CD8-positive, alpha-beta memory T cell (primary cell): ENCODE measurements at regions not wholly inside any gene's neighbourhood (a gene's known extent, or its start where the extent isn't known, plus 50 kb on each side); places are given as distances from the start of the nearest gene placed in this dataset.
A peak's percentile ranks its signal among the peaks of the same experiment; 100 is the strongest.
"Not testable (repeated sequence)": the region's sequence is repeated elsewhere in the genome, so short reads cannot be mapped to it uniquely, and the experiment has no call there.

Experiments used
- CTCF ChIA-PET: fragments of 350-600 bp; sonication (Branson Sonifier 250); formaldehyde crosslinking; loops from one replicate; lab custom pipeline; 2021; ENCODE audit warnings: antibody characterized with exemption; lab: Charles Lee
- POLR2A ChIA-PET: fragments of 350-600 bp; sonication (Branson Sonifier 250); formaldehyde crosslinking; loops from one replicate; lab custom pipeline; 2021; ENCODE audit warnings: antibody characterized with exemption; lab: Charles Lee
- DNase-seq, 5 donors: peaks; one replicate each; pipeline versions ENCODE4 v3.0.0 to v3.0.0-alpha.2; 2020 to 2022; ENCODE audit warnings: mixed read lengths in 1 of 5
- H3K27ac ChIP-seq: one replicate; pipeline ENCODE4 v1.7.0; 2013; ENCODE audit warnings: low read depth, mild to moderate bottlenecking, low read length, moderate library complexity
- H3K27me3 ChIP-seq: 2 replicates; pipeline ENCODE4 v1.7.0; 2013; ENCODE audit warnings: low read length, mild to moderate bottlenecking; ENCODE audit not compliant: insufficient read depth, poor library complexity, severe bottlenecking
- H3K36me3 ChIP-seq: 2 replicates; pipeline ENCODE4 v1.7.0; 2013; ENCODE audit warnings: mild to moderate bottlenecking, low read length, moderate library complexity; ENCODE audit not compliant: insufficient read depth
- H3K4me1 ChIP-seq: 2 replicates; pipeline ENCODE4 v1.7.0; 2013; ENCODE audit warnings: mild to moderate bottlenecking, low read length, moderate library complexity; ENCODE audit not compliant: insufficient read depth
- H3K4me3 ChIP-seq: 2 replicates; pipeline ENCODE4 v1.7.0; 2013; ENCODE audit warnings: mild to moderate bottlenecking, low read length
- H3K9me3 ChIP-seq: 2 replicates; pipeline ENCODE4 v1.7.0; 2013; ENCODE audit warnings: mild to moderate bottlenecking, low read length
- H3K27ac Mint-ChIP-seq, 8 donors: one replicate each; pipeline ENCODE4 v1.8.0; 2020 to 2021; ENCODE audit warnings: mixed read lengths in 8 of 8, mild to moderate bottlenecking in 6 of 8, inconsistent platforms in 3 of 8, moderate library complexity in 3 of 8
- H3K27me3 Mint-ChIP-seq, 2 donors: one replicate each; pipeline ENCODE4 v1.8.0; 2020 to 2021; ENCODE audit warnings: mixed read lengths in 2 of 2, mild to moderate bottlenecking in 1 of 2, moderate library complexity in 1 of 2
- H3K36me3 Mint-ChIP-seq, 3 donors: one replicate each; pipeline ENCODE4 v1.8.0; 2020 to 2021; ENCODE audit warnings: mixed read lengths in 3 of 3, inconsistent platforms in 1 of 3, mild to moderate bottlenecking in 1 of 3
- H3K4me1 Mint-ChIP-seq, 3 donors: one replicate each; pipeline ENCODE4 v1.8.0; 2020 to 2021; ENCODE audit warnings: mixed read lengths in 3 of 3, inconsistent platforms in 1 of 3, mild to moderate bottlenecking in 1 of 3
- H3K4me3 Mint-ChIP-seq, 7 donors: one replicate each; pipeline ENCODE4 v1.8.0; 2020 to 2021; ENCODE audit warnings: mixed read lengths in 7 of 7, mild to moderate bottlenecking in 6 of 7, moderate library complexity in 4 of 7, inconsistent platforms in 2 of 7
- H3K9me3 Mint-ChIP-seq, 5 donors: one replicate each; pipeline ENCODE4 v1.8.0; 2020 to 2022; ENCODE audit warnings: mixed read lengths in 5 of 5, mild to moderate bottlenecking in 3 of 5, moderate library complexity in 2 of 5, inconsistent platforms in 1 of 5

GRCh38 chr3:13746385-13746784 is 133.5 kb downstream of the WNT7A start:
- CTCF ChIA-PET = interaction anchor here (1.1 kb wide), 1 partner anchor 762 kb away, joined by 3 read pairs; no protein-coding TSS in a partner anchor

GRCh38 chr3:13745636-13746035 is 134.2 kb downstream of the WNT7A start:
- Mint-ChIP-seq H3K4me1 (no peaks in the 10 kb centered on the region), H3K27me3 (peaks cover 26 to 64% of the 10 kb centered on the region in 2 donors), H3K4me3 (no peak overlapping the region), H3K27ac (no peak overlapping the region), H3K36me3 (peaks cover 0 to 10% (median 0%) of the 10 kb centered on the region in 3 donors), H3K9me3 (peaks cover 0 to 9% (median 5%) of the 10 kb centered on the region in 5 donors)
- Histone ChIP-seq H3K4me1 (no peaks in the 10 kb centered on the region), H3K9me3 (no peaks in the 10 kb centered on the region), H3K4me3 (no peak overlapping the region), H3K36me3 (no peaks in the 10 kb centered on the region), H3K27ac (no peak overlapping the region), H3K27me3 (peaks cover 5% of the 10 kb centered on the region)
- POLR2A ChIA-PET = no interaction called here
- DNase-seq = no peak
- CTCF ChIA-PET = interaction anchor here (1.1 kb wide), 1 partner anchor 763 kb away, joined by 3 read pairs; no protein-coding TSS in a partner anchor

More at GRCh38 chr3:13746385-13746784, 133.5 kb downstream of the WNT7A start:
- Histone ChIP-seq H3K4me1 (no peaks in the 10 kb centered on the region), H3K27ac (no peak overlapping the region), H3K9me3 (no peaks in the 10 kb centered on the region), H3K4me3 (no peak overlapping the region), H3K36me3 (no peaks in the 10 kb centered on the region), H3K27me3 (peaks cover 1% of the 10 kb centered on the region)
- H3K4me3 Mint-ChIP-seq = no peak overlapping the region
- H3K4me1 Mint-ChIP-seq = no peaks in the 10 kb centered on the region
- H3K27me3 Mint-ChIP-seq = peaks cover 24 to 57% of the 10 kb centered on the region in 2 donors
- POLR2A ChIA-PET = no interaction called here
- H3K9me3 Mint-ChIP-seq = peaks cover 0 to 9% (median 5%) of the 10 kb centered on the region in 5 donors
- peaks cover 0 to 10% (median 0%) of the 10 kb centered on the region in 3 donors for H3K36me3 Mint-ChIP-seq
- no peak overlapping the region for H3K27ac Mint-ChIP-seq
- no peak for DNase-seq

GRCh38 chr3:13740795-13741194 is 139.1 kb downstream of the WNT7A start:
- H3K27me3 Mint-ChIP-seq = peaks cover 19 to 63% of the 10 kb centered on the region in 2 donors
- peaks cover 8% of the 10 kb centered on the region for H3K27me3 ChIP-seq
- H3K27ac Mint-ChIP-seq = no peak overlapping the region
- peaks cover 0 to 10% (median 0%) of the 10 kb centered on the region in 3 donors for H3K36me3 Mint-ChIP-seq
- ChIA-PET CTCF (no interaction called here), POLR2A (no interaction called here)
- no peaks in the 10 kb centered on the region for H3K9me3 ChIP-seq
- H3K36me3 ChIP-seq = no peaks in the 10 kb centered on the region
- H3K4me3 ChIP-seq = no peak overlapping the region
- DNase-seq = no peak
- no peak overlapping the region for H3K4me3 Mint-ChIP-seq
- no peak overlapping the region for H3K27ac ChIP-seq
- H3K4me1 Mint-ChIP-seq = no peaks in the 10 kb centered on the region
- peaks cover 4 to 12% (median 9%) of the 10 kb centered on the region in 5 donors for H3K9me3 Mint-ChIP-seq
- no peaks in the 10 kb centered on the region for H3K4me1 ChIP-seq

- H3K4me1 Mint-ChIP-seq, CTCF ChIA-PET, H3K4me3 ChIP-seq, POLR2A ChIA-PET, H3K27me3 ChIP-seq, H3K4me3 Mint-ChIP-seq, H3K4me1 ChIP-seq, H3K27ac Mint-ChIP-seq, H3K27ac ChIP-seq, DNase-seq, H3K36me3 ChIP-seq, H3K9me3 ChIP-seq: not testable (repeated sequence)
- Mint-ChIP-seq H3K27me3 (peaks cover 47 to 81% of the 10 kb centered on the region in 2 donors), H3K36me3 (peaks cover 0 to 10% (median 0%) of the 10 kb centered on the region in 3 donors), H3K9me3 (peaks cover 15 to 26% (median 23%) of the 10 kb centered on the region in 5 donors)
These were observed 146.1 kb downstream of the WNT7A start for GRCh38 chr3:13733726-13734125.

- Histone ChIP-seq H3K27me3 (no peaks in the 10 kb centered on the region), H3K4me1 (no peaks in the 10 kb centered on the region), H3K36me3 (no peaks in the 10 kb centered on the region), H3K4me3 (no peak overlapping the region), H3K9me3 (no peaks in the 10 kb centered on the region), H3K27ac (no peak overlapping the region)
- Mint-ChIP-seq H3K36me3 (peaks cover 0 to 7% (median 0%) of the 10 kb centered on the region in 3 donors), H3K9me3 (peaks cover 8 to 14% (median 10%) of the 10 kb centered on the region in 5 donors), H3K4me3 (no peak overlapping the region), H3K27me3 (peaks cover 26 to 53% of the 10 kb centered on the region in 2 donors), H3K27ac (no peak overlapping the region), H3K4me1 (no peaks in the 10 kb centered on the region)
- POLR2A ChIA-PET = no interaction called here
- DNase-seq = no peak
- CTCF ChIA-PET = no interaction called here
These were observed 151.4 kb downstream of the WNT7A start for GRCh38 chr3:13728487-13728886.

- Mint-ChIP-seq H3K27ac (no peak overlapping the region), H3K9me3 (peaks cover 7 to 15% (median 12%) of the 10 kb centered on the region in 5 donors), H3K27me3 (peaks cover 21 to 47% of the 10 kb centered on the region in 2 donors), H3K36me3 (peaks cover 0 to 4% (median 0%) of the 10 kb centered on the region in 3 donors), H3K4me1 (no peaks in the 10 kb centered on the region), H3K4me3 (no peak overlapping the region)
- Histone ChIP-seq H3K36me3 (no peaks in the 10 kb centered on the region), H3K27me3 (no peaks in the 10 kb centered on the region), H3K27ac (no peak overlapping the region), H3K4me3 (no peak overlapping the region), H3K9me3 (no peaks in the 10 kb centered on the region), H3K4me1 (no peaks in the 10 kb centered on the region)
- CTCF ChIA-PET = no interaction called here
- DNase-seq = peak in 1 of 5 donors; percentile 41
- POLR2A ChIA-PET = no interaction called here
These were observed 152.0 kb downstream of the WNT7A start for GRCh38 chr3:13727890-13728289.

GRCh38 chr3:13723676-13724207 is 156.1 kb downstream of the WNT7A start:
- Histone ChIP-seq H3K27ac (no peak overlapping the region), H3K4me1 (no peaks in the 10 kb centered on the region), H3K36me3 (no peaks in the 10 kb centered on the region), H3K27me3 (no peaks in the 10 kb centered on the region), H3K9me3 (no peaks in the 10 kb centered on the region), H3K4me3 (no peak overlapping the region)
- Mint-ChIP-seq H3K27me3 (peaks cover 2 to 11% of the 10 kb centered on the region in 2 donors), H3K4me1 (no peaks in the 10 kb centered on the region), H3K9me3 (peaks cover 9 to 26% (median 13%) of the 10 kb centered on the region in 5 donors), H3K27ac (no peak overlapping the region), H3K36me3 (no peaks in the 10 kb centered on the region), H3K4me3 (no peak overlapping the region)
- ChIA-PET CTCF (no interaction called here), POLR2A (no interaction called here)
- no peak for DNase-seq

GRCh38 chr3:13722178-13722577 is 157.7 kb downstream of the WNT7A start:
- no peaks in the 10 kb centered on the region for H3K36me3 ChIP-seq
- Mint-ChIP-seq H3K4me3 (no peak overlapping the region), H3K4me1 (no peaks in the 10 kb centered on the region), H3K27ac (no peak overlapping the region), H3K9me3 (peaks cover 9 to 26% (median 13%) of the 10 kb centered on the region in 5 donors), H3K27me3 (peaks cover under 1 to 2% of the 10 kb centered on the region in 2 donors), H3K36me3 (no peaks in the 10 kb centered on the region)
- no peaks in the 10 kb centered on the region for H3K27me3 ChIP-seq
- no peak for DNase-seq
- no peaks in the 10 kb centered on the region for H3K4me1 ChIP-seq
- ChIA-PET POLR2A (no interaction called here), CTCF (no interaction called here)
- H3K4me3 ChIP-seq = no peak overlapping the region
- no peaks in the 10 kb centered on the region for H3K9me3 ChIP-seq
- H3K27ac ChIP-seq = no peak overlapping the region
